SK-N-MC (cell line): ENCODE measurements at regions not wholly inside any gene's neighbourhood (a gene's known extent, or its start where the extent isn't known, plus 50 kb on each side); places are given as distances from the start of the nearest gene placed in this dataset.

Source experiments
- DNase-seq: peaks from one replicate; pipeline ENCODE4 v3.0.0-alpha.2; 2011; ENCODE audit warnings: low read depth, low spot score
- H3K27ac ChIP-seq: fragments of 200-600 bp; sonication (generic); 2 replicates; pipeline ENCODE4 v1.5.1; 2016; ENCODE audit warnings: mixed run types
- H3K36me3 ChIP-seq: fragments of 200-600 bp; sonication (generic); 2 replicates; pipeline ENCODE4 v1.6.1; 2017; ENCODE audit warnings: antibody characterized with exemption, low read length, mixed read lengths; ENCODE audit not compliant: insufficient read depth
- H3K4me3 ChIP-seq: fragments of 200-600 bp; sonication (generic); 2 replicates; pipeline ENCODE4 v1.5.1; 2016
- H3K9ac ChIP-seq: fragments of 200-600 bp; sonication (generic); 2 replicates; pipeline ENCODE4 v1.8.0; 2017; ENCODE audit warnings: mixed run types, mixed read lengths; ENCODE audit not compliant: insufficient read length
- H3K9me3 ChIP-seq: fragments of 200-600 bp; sonication (generic); 2 replicates; pipeline ENCODE4 v1.6.1; 2017; ENCODE audit warnings: low read depth, mild to moderate bottlenecking, antibody characterized with exemption, low read length, moderate library complexity, mixed read lengths
- EZH2 ChIP-seq: fragments of 200-600 bp; sonication (generic); IDR thresholded peaks from one replicate; pipeline ENCODE4 v1.6.1; 2017; ENCODE audit warnings: antibody characterized with exemption
- FOXP2 ChIP-seq: optimal IDR thresholded peaks from 2 replicates; pipeline ENCODE3; 2011; ENCODE audit warnings: mild to moderate bottlenecking, moderate library complexity; ENCODE audit not compliant: insufficient read depth; ENCODE audit errors: extremely low read length, control extremely low read depth
- POLR2AphosphoS5 ChIP-seq: IDR thresholded peaks from 2 replicates; pipeline ENCODE4 v1.6.1; 2012; ENCODE audit warnings: mild to moderate bottlenecking, low read depth, low read length, borderline replicate concordance

DNA sequence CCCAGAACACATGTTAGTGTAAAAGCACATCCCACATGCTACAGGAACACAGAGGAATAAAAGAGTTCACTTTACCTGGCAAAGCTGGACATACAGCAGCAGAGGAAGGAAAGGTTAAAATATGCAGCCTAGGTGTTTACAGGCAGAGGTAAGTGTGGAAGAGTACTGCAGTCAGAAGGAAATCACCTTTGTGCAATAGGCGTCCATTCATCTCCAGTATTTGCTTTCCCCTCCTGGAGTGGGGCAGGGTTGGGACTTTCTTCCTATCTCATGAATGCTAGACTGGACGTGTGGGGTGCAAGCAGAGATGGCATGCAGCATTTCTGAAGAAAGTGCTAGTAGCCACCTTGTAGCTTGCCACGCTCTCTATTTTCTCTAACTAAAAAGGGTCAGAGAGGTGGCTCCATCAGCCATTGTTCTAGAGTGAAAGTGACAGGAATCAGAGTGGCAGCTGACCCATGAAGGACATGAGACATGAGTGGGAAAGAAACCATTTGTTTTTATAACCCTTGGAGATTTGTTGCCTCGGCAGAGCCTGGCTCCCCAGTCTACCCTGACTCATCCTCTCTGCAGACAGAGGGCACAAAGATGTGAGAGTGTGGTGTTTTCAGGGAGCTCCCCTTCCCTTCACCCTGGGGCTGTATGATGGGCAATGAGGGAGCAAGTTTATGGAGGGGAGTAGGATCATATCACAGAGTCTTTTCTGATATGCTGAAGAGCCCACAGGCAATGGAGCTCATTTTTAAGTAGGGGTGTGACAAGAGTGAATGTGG, 101.2 kb upstream of the SEC61G start:
- no peaks in the 10 kb centered on the region for H3K9me3 ChIP-seq
- DNase-seq: no peak
- no peak overlapping the region for H3K27ac ChIP-seq
- H3K4me3 ChIP-seq: no peak overlapping the region
- TF ChIP-seq EZH2: no peak
- no peaks in the 10 kb centered on the region for H3K36me3 ChIP-seq
- no peak overlapping the region for H3K9ac ChIP-seq

DNA sequence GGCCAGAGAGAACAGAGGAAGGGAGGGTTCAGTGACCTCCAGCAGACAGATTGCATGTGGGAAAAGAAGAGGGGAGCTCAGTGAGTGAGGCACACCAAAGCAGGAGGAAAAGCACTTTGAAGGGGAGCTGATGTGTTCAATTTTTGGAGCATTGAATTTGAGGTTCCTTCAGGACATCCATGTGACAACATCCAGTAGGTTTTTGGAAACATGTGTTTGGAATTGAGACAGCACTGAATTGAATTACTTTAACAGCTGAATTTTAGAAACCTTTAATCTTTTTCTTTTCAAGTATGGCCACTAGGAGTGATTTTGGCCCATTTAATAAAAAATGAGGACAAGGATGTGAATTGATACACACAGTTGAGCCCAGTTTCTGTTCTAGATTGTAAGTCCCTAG, 101.8 kb upstream of the SEC61G start:
- no peak for DNase-seq
- Histone ChIP-seq H3K27ac (no peak overlapping the region), H3K36me3 (no peaks in the 10 kb centered on the region), H3K9me3 (no peaks in the 10 kb centered on the region), H3K4me3 (no peak overlapping the region), H3K9ac (no peak overlapping the region)
- TF ChIP-seq FOXP2 (no peak), EZH2 (no peak), POLR2AphosphoS5 (no peak)

DNA sequence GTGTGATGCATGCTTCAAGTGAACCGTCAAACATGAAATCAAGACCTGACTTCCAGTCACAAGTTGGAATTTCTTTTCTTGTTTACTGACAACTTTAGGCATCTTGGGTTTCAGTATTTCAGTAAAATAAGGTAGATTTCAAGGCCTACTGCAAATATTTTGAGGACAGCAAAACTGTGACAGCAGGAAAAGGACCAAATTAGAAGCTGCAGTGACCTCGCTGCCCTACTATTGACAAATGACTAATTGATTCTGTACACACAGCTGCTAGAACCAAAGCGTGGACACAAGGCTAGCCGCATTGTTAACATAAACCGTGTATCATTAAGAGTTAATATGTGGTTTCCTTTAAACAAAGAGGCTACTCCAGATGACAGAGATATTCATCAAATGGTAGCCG, 105.7 kb upstream of the SEC61G start:
- Histone ChIP-seq H3K4me3 (no peak overlapping the region), H3K9me3 (no peaks in the 10 kb centered on the region), H3K36me3 (no peaks in the 10 kb centered on the region), H3K27ac (no peak overlapping the region), H3K9ac (no peak overlapping the region)
- TF ChIP-seq EZH2: no peak
- TF ChIP-seq FOXP2: no peak
- no peak for TF ChIP-seq POLR2AphosphoS5
- no peak for DNase-seq

DNA sequence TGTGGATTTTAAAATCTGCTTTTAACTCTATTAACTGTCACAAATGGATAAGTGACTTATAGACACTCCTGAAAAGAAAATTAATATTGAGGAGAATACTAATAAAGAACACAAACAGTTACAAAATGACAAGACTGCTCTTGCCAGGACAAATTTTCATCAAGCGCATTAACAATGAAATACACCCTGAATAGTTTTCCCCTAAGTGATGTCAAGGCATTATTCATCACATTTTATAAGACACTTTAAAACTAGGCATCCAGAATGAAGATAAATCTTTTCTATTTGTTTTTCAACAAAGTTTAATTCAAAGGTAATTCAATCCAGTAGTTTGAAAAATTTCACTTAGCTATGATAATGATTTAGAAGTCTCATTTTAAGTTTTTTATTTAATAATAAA, 110.5 kb upstream of the SEC61G start:
- Histone ChIP-seq H3K4me3 (no peak overlapping the region), H3K9me3 (no peaks in the 10 kb centered on the region), H3K9ac (no peak overlapping the region), H3K27ac (no peak overlapping the region), H3K36me3 (no peaks in the 10 kb centered on the region)
- DNase-seq: no peak
- TF ChIP-seq POLR2AphosphoS5: no peak
- TF ChIP-seq FOXP2: no peak
- TF ChIP-seq EZH2: no peak

DNA sequence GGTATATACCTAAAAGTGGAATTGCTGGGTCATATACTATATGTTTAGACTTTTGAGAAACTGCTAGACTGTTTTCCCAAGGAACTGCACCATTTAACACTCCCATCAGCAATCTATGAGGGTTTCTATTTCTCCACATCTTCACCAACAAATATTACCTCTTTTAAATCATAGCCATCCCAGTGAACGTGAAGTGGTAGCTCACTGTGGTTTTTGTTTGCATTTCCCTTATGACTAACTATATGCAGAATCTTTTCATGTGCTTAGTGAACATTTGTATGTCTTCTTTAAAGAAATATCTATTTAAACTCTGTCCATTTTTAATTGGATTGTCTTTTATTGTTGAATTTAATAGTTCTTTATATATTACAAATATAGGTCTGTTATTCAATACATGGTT, 115.8 kb upstream of the SEC61G start:
- no peak overlapping the region for H3K9ac ChIP-seq
- no peak for TF ChIP-seq EZH2
- no peak for TF ChIP-seq POLR2AphosphoS5
- TF ChIP-seq FOXP2: no peak
- DNase-seq: no peak

DNA sequence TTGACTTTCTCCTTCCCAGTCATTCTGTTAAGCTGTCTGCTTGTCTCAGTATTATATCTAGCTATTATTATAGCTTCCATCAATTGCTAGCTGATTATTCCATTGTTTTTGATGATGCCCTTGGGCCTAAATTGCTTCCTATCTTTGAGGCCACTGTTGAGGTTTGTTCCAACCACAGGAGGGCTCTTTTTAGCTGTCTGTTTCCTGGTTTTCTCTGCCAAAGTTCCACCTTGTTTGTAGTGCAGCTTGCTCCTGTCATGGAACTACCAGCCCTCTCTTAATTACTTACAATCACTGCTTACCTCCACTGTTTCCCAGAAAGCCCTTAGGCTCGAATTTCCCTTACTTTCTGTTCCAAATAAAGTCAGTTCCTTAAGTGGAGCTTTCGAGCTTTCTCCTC, 118.7 kb upstream of the SEC61G start:
- Histone ChIP-seq H3K9me3 (no peaks in the 10 kb centered on the region), H3K4me3 (no peak overlapping the region), H3K36me3 (no peaks in the 10 kb centered on the region), H3K9ac (no peak overlapping the region), H3K27ac (no peak overlapping the region)
- no peak for DNase-seq
- TF ChIP-seq POLR2AphosphoS5: no peak
- TF ChIP-seq FOXP2: no peak
- no peak for TF ChIP-seq EZH2

More for the DNA sequence above, 115.8 kb upstream of the SEC61G start:
- no peak overlapping the region for H3K4me3 ChIP-seq
- no peaks in the 10 kb centered on the region for H3K36me3 ChIP-seq
- H3K9me3 ChIP-seq: no peaks in the 10 kb centered on the region
- no peak overlapping the region for H3K27ac ChIP-seq

DNA sequence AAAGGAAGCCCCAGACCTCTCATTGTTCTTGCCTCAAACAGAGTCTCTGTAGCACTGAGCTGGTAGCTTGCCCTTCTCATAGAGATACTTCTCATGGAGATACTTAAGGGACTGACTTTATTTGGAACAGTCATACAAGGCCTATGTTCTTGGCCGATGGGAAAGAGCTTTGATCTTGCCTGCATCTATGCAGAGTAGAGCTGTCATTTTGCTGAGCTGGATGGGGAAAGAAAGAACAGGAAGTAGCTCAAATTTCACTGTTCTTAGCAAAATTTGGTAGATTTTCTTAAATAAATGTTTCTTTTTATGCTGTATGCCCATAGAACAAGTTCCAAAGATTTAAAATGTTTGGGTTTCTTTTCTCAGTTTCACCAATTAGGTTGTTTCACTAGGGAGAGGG, 119.3 kb upstream of the SEC61G start:
- Histone ChIP-seq H3K9me3 (no peaks in the 10 kb centered on the region), H3K27ac (no peak overlapping the region), H3K4me3 (no peak overlapping the region), H3K9ac (no peak overlapping the region), H3K36me3 (no peaks in the 10 kb centered on the region)
- DNase-seq: no peak
- TF ChIP-seq EZH2 (no peak), FOXP2 (no peak), POLR2AphosphoS5 (no peak)

DNA sequence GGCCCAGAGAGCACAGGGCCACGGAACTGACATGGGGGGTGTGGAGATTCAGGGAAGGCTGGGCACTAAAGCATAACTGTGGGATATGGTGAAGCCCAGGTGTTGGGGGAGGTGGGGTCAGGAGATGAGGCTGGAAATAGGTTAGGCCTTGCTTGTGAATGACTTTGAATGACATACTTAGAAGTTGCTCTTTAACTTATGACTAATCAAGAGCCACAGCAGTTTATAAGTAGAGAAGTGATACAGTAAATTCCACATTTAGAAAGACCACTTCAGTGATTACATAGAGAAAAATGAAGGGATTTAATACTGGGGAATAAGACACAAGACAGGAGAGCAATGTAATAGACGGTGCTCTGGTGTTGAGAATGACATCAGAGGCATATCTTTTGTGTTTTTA, 120.8 kb upstream of the SEC61G start:
- H3K9me3 ChIP-seq: no peaks in the 10 kb centered on the region
- TF ChIP-seq EZH2: no peak
- TF ChIP-seq POLR2AphosphoS5: no peak
- H3K9ac ChIP-seq: no peak overlapping the region
- H3K36me3 ChIP-seq: no peaks in the 10 kb centered on the region
- H3K27ac ChIP-seq: no peak overlapping the region
- DNase-seq: no peak
- no peak overlapping the region for H3K4me3 ChIP-seq

DNA sequence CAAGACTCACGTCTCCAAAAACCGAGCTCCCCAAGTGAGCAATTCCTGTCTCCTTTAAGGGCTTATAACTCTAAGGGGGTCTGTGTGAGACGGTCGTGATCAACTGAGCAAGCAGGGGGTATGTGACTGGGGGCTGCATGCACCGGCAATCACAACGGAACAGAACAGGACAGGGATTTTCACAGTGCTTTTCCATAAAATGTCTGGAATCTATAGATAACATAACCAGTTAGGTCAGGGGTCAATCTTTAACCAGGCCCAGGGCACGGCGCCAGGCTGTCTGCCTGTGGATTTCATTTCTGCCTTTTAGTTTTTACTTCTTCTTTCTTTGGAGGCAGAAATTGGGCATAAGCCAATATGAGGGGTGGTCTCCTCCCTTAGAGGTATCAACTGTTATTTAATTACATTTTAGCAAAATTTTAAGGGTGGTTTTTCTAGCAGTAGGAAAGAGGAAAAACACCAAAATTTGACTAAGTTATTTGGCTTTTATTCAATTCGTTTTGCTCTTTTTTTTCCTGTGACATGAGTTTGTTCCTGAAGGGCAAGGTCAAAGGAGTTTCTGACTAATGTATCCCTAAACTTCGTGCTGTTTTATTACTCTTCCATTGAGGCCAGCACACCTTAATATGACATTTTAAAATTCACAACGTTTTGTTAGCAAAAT, 121.4 kb upstream of the SEC61G start:
- no peak overlapping the region for H3K9ac ChIP-seq
- no peaks in the 10 kb centered on the region for H3K36me3 ChIP-seq
- no peak overlapping the region for H3K4me3 ChIP-seq
- no peak overlapping the region for H3K27ac ChIP-seq
- no peak for TF ChIP-seq EZH2
- no peak for TF ChIP-seq POLR2AphosphoS5
- no peak for TF ChIP-seq FOXP2
- DNase-seq: no peak
- no peaks in the 10 kb centered on the region for H3K9me3 ChIP-seq
